K562 (cell line): ENCODE measurements at regions not wholly inside any gene's neighbourhood (a gene's known extent, or its start where the extent isn't known, plus 50 kb on each side); places are given as distances from the start of the nearest gene placed in this dataset.

Experiments used
- ATAC-seq: fragments of 200-7000 bp; cut with Tn5 transposase; 3 replicates; pipeline ENCODE4 v1.9.1; 2020; ENCODE audit warnings: moderate library complexity
- BruUV-seq: library from RNA; stranded (reverse); fragments of 400-500 nt; replicated peaks from 2 replicates; lab custom pipeline; 2021; lab: Mats Ljungman, UMichigan
- CTCF ChIA-PET: fragments of 300-600 bp; formaldehyde crosslinking; extraction: SDS; loops from one replicate; lab custom pipeline; 2021; ENCODE audit warnings: low intra/inter-chr PET ratio; lab: Yijun Ruan, JAX
- POLR2A ChIA-PET: fragments of 300-600, 350-650 bp; sonication (Branson Sonifier 250); formaldehyde crosslinking; extraction: SDS; loops from one replicate; lab custom pipeline; 2021; ENCODE audit warnings: antibody characterized with exemption, inconsistent platforms; lab: Yijun Ruan, JAX
- DNase-seq, 4 experiments: peaks; one replicate each; pipeline versions ENCODE4 v3.0.0 to v3.0.0-alpha.2; 2011 to 2018; ENCODE audit warnings: low spot score in 3 of 4, mixed read lengths in 3 of 4; ENCODE audit errors: extremely low read depth in 1 of 4
- FAIRE-seq: peaks from 2 replicates; lab custom pipeline; 2011; peaks lifted over from hg19 to GRCh38; lab: Jason Lieb, UNC
- H2AFZ ChIP-seq: 2 replicates; pipeline ENCODE4 v1.6.0; 2011; ENCODE audit warnings: low read depth, low read length, control low read depth, inconsistent platforms
- H3K27ac ChIP-seq: fragments of 200-600 bp; 3 replicates; pipeline ENCODE4 v1.8.0; 2011; ENCODE audit warnings: low read depth, mild to moderate bottlenecking, control low read depth, inconsistent platforms, low read length, moderate library complexity, mixed read lengths; ENCODE audit errors: extremely low read depth
- H3K27me3 ChIP-seq, 2 experiments: fragments of 300-600 bp in 1 of 2; 2 replicates in 1 of 2; 3 replicates in 1 of 2; pipeline versions ENCODE4 v1.6.0 to v1.8.0; 2011; ENCODE audit warnings: inconsistent platforms in 2 of 2, low read length in 2 of 2, mild to moderate bottlenecking in 1 of 2, mixed read lengths in 1 of 2, moderate library complexity in 1 of 2; ENCODE audit not compliant: control insufficient read depth in 2 of 2, insufficient read depth in 2 of 2
- H3K36me3 ChIP-seq: fragments of 300-600 bp; 3 replicates; pipeline ENCODE4 v1.8.0; 2011; ENCODE audit warnings: mild to moderate bottlenecking, low read length, inconsistent platforms; ENCODE audit not compliant: control insufficient read depth, insufficient read depth
- H3K4me1 ChIP-seq, 2 experiments: fragments of 200-600 bp in 1 of 2; replicated peaks in 1 of 2; 2 replicates in 1 of 2; 3 replicates in 1 of 2; pipeline versions ENCODE4 v1.5.1 to v1.8.0; 2011; ENCODE audit warnings: inconsistent platforms in 2 of 2, low read length in 2 of 2, mild to moderate bottlenecking in 1 of 2, mixed read lengths in 1 of 2, moderate library complexity in 1 of 2; ENCODE audit not compliant: control insufficient read depth in 2 of 2, insufficient read depth in 2 of 2
- H3K4me2 ChIP-seq: 2 replicates; pipeline ENCODE4 v1.6.1; 2011; ENCODE audit warnings: low read length, control low read depth, inconsistent platforms, mixed read lengths; ENCODE audit not compliant: insufficient read depth
- H3K4me3 ChIP-seq: fragments of 200-600 bp; sonication (generic), shearing (Covaris generic); 2 replicates; pipeline ENCODE4 v1.5.1; 2016; ENCODE audit warnings: control low read depth, inconsistent platforms
- H3K79me2 ChIP-seq: fragments of 200-600 bp; 3 replicates; pipeline ENCODE4 v1.8.0; 2011; ENCODE audit warnings: low read length, inconsistent platforms; ENCODE audit not compliant: control insufficient read depth, insufficient read depth
- H3K9ac ChIP-seq, 2 experiments: 2 replicates each; pipeline versions ENCODE4 v1.6.0 to v1.6.1; 2011; ENCODE audit warnings: low read depth in 2 of 2, low read length in 2 of 2, control low read depth in 1 of 2, inconsistent platforms in 1 of 2, mild to moderate bottlenecking in 1 of 2, mixed read lengths in 1 of 2; ENCODE audit not compliant: insufficient read depth in 1 of 2
- H3K9me1 ChIP-seq: one replicate; pipeline ENCODE4 v1.6.0; 2011; ENCODE audit warnings: inconsistent platforms, mild to moderate bottlenecking, low read length, moderate library complexity; ENCODE audit not compliant: control insufficient read depth, insufficient read depth
- H3K9me3 ChIP-seq: replicated peaks from 2 replicates; pipeline ENCODE4 v1.5.1; 2011; ENCODE audit warnings: low read depth, low read length, inconsistent platforms; ENCODE audit not compliant: control insufficient read depth, insufficient read depth
- H4K20me1 ChIP-seq: replicated peaks from 2 replicates; pipeline ENCODE4 v1.6.1; 2011; ENCODE audit warnings: low read length, inconsistent platforms, mixed read lengths; ENCODE audit not compliant: control insufficient read depth, insufficient read depth
- BRD4 ChIP-seq: fragments of 200-600 bp; sonication (generic); IDR thresholded peaks from 2 replicates; pipeline ENCODE4 v1.6.1; 2017; ENCODE audit warnings: inconsistent platforms
- CAMTA2 ChIP-seq: fragments of 250-450 bp; sonication (Bioruptor Pico); conservative IDR thresholded peaks from 2 replicates; pipeline ENCODE4 v1.5.1; 2022
- EGR1 ChIP-seq: fragments of 450-650 bp; conservative IDR thresholded peaks from 2 replicates; pipeline ENCODE4 v1.6.1; 2017; ENCODE audit warnings: mild to moderate bottlenecking
- ESRRB ChIP-seq: fragments of 250-450 bp; sonication (Bioruptor Pico); IDR thresholded peaks from 2 replicates; pipeline ENCODE4 v1.5.0; 2020; ENCODE audit warnings: mild to moderate bottlenecking, moderate library complexity, borderline replicate concordance
- HMG20A ChIP-seq: fragments of 450-650 bp; formaldehyde crosslinking; conservative IDR thresholded peaks from 2 replicates; pipeline ENCODE4 v1.4.0; 2020; ENCODE audit warnings: mild to moderate bottlenecking, mixed read lengths
- PCBP2 ChIP-seq: fragments of 200-400 bp; formaldehyde crosslinking; IDR thresholded peaks from 2 replicates; pipeline ENCODE4 v1.6.1; 2018; ENCODE audit warnings: low read length, low read depth, mild to moderate bottlenecking, moderate library complexity; ENCODE audit not compliant: poor library complexity, severe bottlenecking
- PYGO2 ChIP-seq: fragments of 450-650 bp; IDR thresholded peaks from 2 replicates; pipeline ENCODE4 v1.6.1; 2016; ENCODE audit warnings: mild to moderate bottlenecking, missing genetic modification characterization, moderate library complexity, missing compliant biosample characterization
- SMC3 ChIP-seq: conservative IDR thresholded peaks from 2 replicates; pipeline ENCODE4 v1.6.1; 2011; ENCODE audit warnings: low read depth, low read length, improper control_type of control experiment; ENCODE audit not compliant: insufficient read depth
- TRIM24 ChIP-seq, 2 experiments: fragments of 450-650 bp; IDR thresholded peaks; 2 replicates each; pipeline ENCODE4 v1.6.1; 2016
- ZNF133 ChIP-seq: fragments of 250-450 bp; sonication (Bioruptor Pico); IDR thresholded peaks from 2 replicates; pipeline ENCODE4 v1.4.0; 2020; ENCODE audit warnings: mild to moderate bottlenecking
- ZNF23 ChIP-seq: fragments of 250-450 bp; sonication (Bioruptor Pico); IDR thresholded peaks from 2 replicates; pipeline ENCODE4 v1.4.0; 2020; ENCODE audit warnings: mild to moderate bottlenecking
- WGBS: fragments of 100-300 bp; shearing (Covaris generic); methylation state at CpG from one replicate; pipeline ENCODE4 v1.1.6; 2016; ENCODE audit warnings: low coverage, mixed read lengths; ENCODE audit not compliant: insufficient coverage; ENCODE audit errors: missing lambda C conversion rate; 5-methylcytosine and 5-hydroxymethylcytosine counted together
- in situ Hi-C: fragments of 300-500 bp; cut with MboI; formaldehyde crosslinking; loops from 4 replicates; pipeline ENCODE4 v1.15.0; 2018; ENCODE audit warnings: inconsistent platforms, mixed read lengths
- intact Hi-C: fragments of 100-400 bp; cut with micrococcal nuclease; formaldehyde crosslinking; loops from 2 replicates; pipeline ENCODE4 v1.14.2; 2022

GRCh38 chr15:77715051-77715450 lies 82.3 kb upstream of the LINGO1 start (continued):
- TF ChIP-seq BRD4 (no peak), PCBP2 (no peak), HMG20A (CRISPR knock-in tag) (no peak), ZNF133 (CRISPR knock-in tag) (no peak), PYGO2 (tag) (no peak), TRIM24 (IDR thresholded peaks at IDR 0.05) (no peak)

DNA sequence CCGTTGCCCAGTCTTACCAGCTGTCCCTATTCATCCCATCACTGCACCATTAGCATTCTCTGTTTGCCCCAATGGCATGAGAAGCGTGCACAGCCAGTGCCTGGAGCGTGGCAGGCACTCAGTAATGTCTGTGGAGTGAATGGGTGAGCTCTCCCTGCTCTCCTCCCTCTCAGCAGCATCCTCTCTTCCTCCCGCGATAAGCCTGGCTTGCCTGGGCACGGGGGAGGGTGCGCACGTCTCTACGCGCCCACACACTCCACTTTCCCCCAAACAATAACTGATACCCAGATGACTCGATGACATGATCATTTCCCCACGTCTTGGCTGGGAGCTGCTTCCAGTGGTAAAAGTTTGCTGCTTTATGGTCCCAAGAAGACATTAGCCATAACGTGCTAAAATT lies 81.8 kb upstream of the LINGO1 start:
- 0 out of 4 replicates have a peak overlapping the region, but pooled peaks of 1 of the 2 experiments have one; percentile 7 for H3K9ac ChIP-seq
- H3K4me3 ChIP-seq, result no peak overlapping the region
- in situ Hi-C loops (no loop called here), intact Hi-C loops (no loop called here)
- H3K4me1 ChIP-seq, result peaks cover 0 to 28% of the 10 kb centered on the region in 2 experiments; a peak in 2 of 5 replicates
- H3K27me3 ChIP-seq, result peaks cover 13 to 42% of the 10 kb centered on the region in 2 experiments; a peak in 4 of 5 replicates
- H3K79me2 ChIP-seq, result no peaks in the 10 kb centered on the region
- BruUV-seq, result no TSS peak
- ATAC-seq, result no peak
- TF ChIP-seq SMC3 (no peak), ESRRB (no peak), ZNF23 (CRISPR knock-in tag) (no peak), EGR1 (0 out of 2 replicates have a peak, but pooled peaks have one; percentile 8), CAMTA2 (CRISPR knock-in tag) (no peak)
- no peak overlapping the region for H3K4me2 ChIP-seq
- H3K36me3 ChIP-seq, result no peaks in the 10 kb centered on the region
- FAIRE-seq, result no peak
- no peaks in the 10 kb centered on the region for H3K9me3 ChIP-seq
- DNase-seq, result no peak
- ChIA-PET POLR2A (interaction anchor here (1.7 kb wide), 1 partner anchor 8 kb away, joined by 4 read pairs; no protein-coding TSS in a partner anchor), CTCF (no interaction called here)
- 0 out of 2 replicates have a peak, but pooled peaks cover 6% of the 10 kb centered on the region for H4K20me1 ChIP-seq
- 2% methylated on average over 13 of the region's 13 CpGs for WGBS
- H2AFZ ChIP-seq, result no peak overlapping the region
- H3K9me1 ChIP-seq, result peaks cover 3% of the 10 kb centered on the region
- H3K27ac ChIP-seq, result no peak overlapping the region
